HG03280 (cell line): ENCODE measurements at regions not wholly inside any gene's neighbourhood (a gene's known extent, or its start where the extent isn't known, plus 50 kb on each side); places are given as distances from the start of the nearest gene placed in this dataset.

ENCODE experiments used
- ATAC-seq: cut with Tn5 transposase; IDR thresholded peaks from one replicate; pipeline ENCODE4 v1.9.1; 2021; ENCODE audit warnings: mild to moderate bottlenecking, moderate library complexity; ENCODE audit not compliant: unreplicated experiment

GRCh38 chr18:44046376-44046975, 634.2 kb upstream of the SETBP1 start:
- no peak for ATAC-seq

- no peak for ATAC-seq
Measured at GRCh38 chr18:44047585-44047984, 633.1 kb upstream of the SETBP1 start.

GRCh38 chr18:44048435-44048834, 632.3 kb upstream of the SETBP1 start:
- no peak for ATAC-seq

- no peak for ATAC-seq
Measured at GRCh38 chr18:44048846-44049245, 631.8 kb upstream of the SETBP1 start.

- no peak for ATAC-seq
Measured at GRCh38 chr18:44051026-44051425, 629.7 kb upstream of the SETBP1 start.

- ATAC-seq: no peak
Measured at GRCh38 chr18:44054514-44054913, 626.2 kb upstream of the SETBP1 start.

GRCh38 chr18:44060197-44060596, 620.5 kb upstream of the SETBP1 start:
- ATAC-seq: no peak

- ATAC-seq: no peak
Measured at GRCh38 chr18:44061438-44061837, 619.2 kb upstream of the SETBP1 start.

- ATAC-seq: no peak
Measured at GRCh38 chr18:44062345-44062744, 618.3 kb upstream of the SETBP1 start.

GRCh38 chr18:44065206-44065605, 615.5 kb upstream of the SETBP1 start:
- no peak for ATAC-seq

- no peak for ATAC-seq
Measured at GRCh38 chr18:44066541-44066940, 614.1 kb upstream of the SETBP1 start.

GRCh38 chr18:44067186-44067585, 613.5 kb upstream of the SETBP1 start:
- no peak for ATAC-seq

GRCh38 chr18:44075038-44075437, 605.6 kb upstream of the SETBP1 start:
- no peak for ATAC-seq

GRCh38 chr18:44079606-44080005, 601.1 kb upstream of the SETBP1 start:
- no peak for ATAC-seq

GRCh38 chr18:44080054-44080453, 600.6 kb upstream of the SETBP1 start:
- no peak for ATAC-seq

- ATAC-seq: no peak
Measured at GRCh38 chr18:44089732-44090131, 591.0 kb upstream of the SETBP1 start.

- ATAC-seq: no peak
Measured at GRCh38 chr18:44090453-44090852, 590.2 kb upstream of the SETBP1 start.

- no peak for ATAC-seq
Measured at GRCh38 chr18:44093253-44093652, 587.4 kb upstream of the SETBP1 start.

- no peak for ATAC-seq
Measured at GRCh38 chr18:44096016-44096415, 584.7 kb upstream of the SETBP1 start.

- ATAC-seq: no peak
Measured at GRCh38 chr18:44098551-44099098, 582.1 kb upstream of the SETBP1 start.

GRCh38 chr18:44107187-44107586, 573.5 kb upstream of the SETBP1 start:
- ATAC-seq: no peak

- no peak for ATAC-seq
Measured at GRCh38 chr18:44111337-44111736, 569.4 kb upstream of the SETBP1 start.

- no peak for ATAC-seq
Measured at GRCh38 chr18:44117821-44118220, 562.9 kb upstream of the SETBP1 start.
